ENCODE measurements at regions not wholly inside any gene's neighbourhood (a gene's known extent, or its start where the extent isn't known, plus 50 kb on each side); places are given as distances from the start of the nearest gene placed in this dataset.

GRCh38 chr2:9793156-9793917 is 49.9 kb upstream of the TAF1B start:
- no peaks in the 10 kb centered on the region for H3K4me1 ChIP-seq
- no peak overlapping the region for H3K27ac ChIP-seq
- in situ Hi-C loops (cut with MboI; ENCODE audit: low sequenced_read_pairs in 4 of 4) (no loop called here), intact Hi-C loops (cut with DNase I; ENCODE audit: low total_unique reads) (no loop called here)
- DNase-seq = no peak
- TF ChIP-seq POLR2A (IDR thresholded peaks at IDR 0.05) = no peak
- TF ChIP-seq, protein P1, sequence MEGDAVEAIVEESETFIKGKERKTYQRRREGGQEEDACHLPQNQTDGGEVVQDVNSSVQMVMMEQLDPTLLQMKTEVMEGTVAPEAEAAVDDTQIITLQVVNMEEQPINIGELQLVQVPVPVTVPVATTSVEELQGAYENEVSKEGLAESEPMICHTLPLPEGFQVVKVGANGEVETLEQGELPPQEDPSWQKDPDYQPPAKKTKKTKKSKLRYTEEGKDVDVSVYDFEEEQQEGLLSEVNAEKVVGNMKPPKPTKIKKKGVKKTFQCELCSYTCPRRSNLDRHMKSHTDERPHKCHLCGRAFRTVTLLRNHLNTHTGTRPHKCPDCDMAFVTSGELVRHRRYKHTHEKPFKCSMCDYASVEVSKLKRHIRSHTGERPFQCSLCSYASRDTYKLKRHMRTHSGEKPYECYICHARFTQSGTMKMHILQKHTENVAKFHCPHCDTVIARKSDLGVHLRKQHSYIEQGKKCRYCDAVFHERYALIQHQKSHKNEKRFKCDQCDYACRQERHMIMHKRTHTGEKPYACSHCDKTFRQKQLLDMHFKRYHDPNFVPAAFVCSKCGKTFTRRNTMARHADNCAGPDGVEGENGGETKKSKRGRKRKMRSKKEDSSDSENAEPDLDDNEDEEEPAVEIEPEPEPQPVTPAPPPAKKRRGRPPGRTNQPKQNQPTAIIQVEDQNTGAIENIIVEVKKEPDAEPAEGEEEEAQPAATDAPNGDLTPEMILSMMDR (IDR thresholded peaks at IDR 0.05 in 4 of 5, conservative IDR thresholded peaks at IDR 0.05 in 1 of 5) = no peak
- no peak for ATAC-seq
- H3K4me3 ChIP-seq = no peak overlapping the region
- H3K9me3 ChIP-seq = no peaks in the 10 kb centered on the region
- H3K27me3 ChIP-seq = no peaks in the 10 kb centered on the region
- H3K36me3 ChIP-seq = no peaks in the 10 kb centered on the region
